Left ventricle myocardium inferior (tissue), 1 donor: ENCODE measurements at regions not wholly inside any gene's neighbourhood (a gene's known extent, or its start where the extent isn't known, plus 50 kb on each side); places are given as distances from the start of the nearest gene placed in this dataset.

Experiments
- DNase-seq: peaks from one replicate; pipeline ENCODE4 v3.0.0-alpha.2; 2020
- H3K27ac ChIP-seq: fragments of 200-600 bp; replicated peaks from 2 replicates; pipeline ENCODE4 v1.8.0; 2021
- H3K27me3 ChIP-seq: fragments of 200-600 bp; 2 replicates; pipeline ENCODE4 v1.8.0; 2021; ENCODE audit warnings: low read depth
- H3K36me3 ChIP-seq: fragments of 200-600 bp; 2 replicates; pipeline ENCODE4 v1.8.0; 2021
- H3K4me1 ChIP-seq: fragments of 200-600 bp; 2 replicates; pipeline ENCODE4 v1.8.0; 2021
- H3K4me3 ChIP-seq: fragments of 200-600 bp; 2 replicates; pipeline ENCODE4 v1.8.0; 2021; ENCODE audit warnings: mild to moderate bottlenecking, moderate library complexity
- H3K9me3 ChIP-seq: fragments of 200-600 bp; replicated peaks from 2 replicates; pipeline ENCODE4 v1.8.0; 2021
- intact Hi-C: fragments of 100-400 bp; cut with micrococcal nuclease; formaldehyde crosslinking; loops from one replicate; pipeline ENCODE4 v1.11.0; 2022
- TF ChIP-seq, protein P1 (sequence below): fragments of 200-600 bp; IDR thresholded peaks from 2 replicates; pipeline ENCODE4 v1.8.0; 2021; ENCODE audit warnings: antibody characterized with exemption, mild to moderate bottlenecking, borderline replicate concordance
- donor health status: DM: no; HTN: yes; CAD: no; lungs with severe emphysema.

DNA sequence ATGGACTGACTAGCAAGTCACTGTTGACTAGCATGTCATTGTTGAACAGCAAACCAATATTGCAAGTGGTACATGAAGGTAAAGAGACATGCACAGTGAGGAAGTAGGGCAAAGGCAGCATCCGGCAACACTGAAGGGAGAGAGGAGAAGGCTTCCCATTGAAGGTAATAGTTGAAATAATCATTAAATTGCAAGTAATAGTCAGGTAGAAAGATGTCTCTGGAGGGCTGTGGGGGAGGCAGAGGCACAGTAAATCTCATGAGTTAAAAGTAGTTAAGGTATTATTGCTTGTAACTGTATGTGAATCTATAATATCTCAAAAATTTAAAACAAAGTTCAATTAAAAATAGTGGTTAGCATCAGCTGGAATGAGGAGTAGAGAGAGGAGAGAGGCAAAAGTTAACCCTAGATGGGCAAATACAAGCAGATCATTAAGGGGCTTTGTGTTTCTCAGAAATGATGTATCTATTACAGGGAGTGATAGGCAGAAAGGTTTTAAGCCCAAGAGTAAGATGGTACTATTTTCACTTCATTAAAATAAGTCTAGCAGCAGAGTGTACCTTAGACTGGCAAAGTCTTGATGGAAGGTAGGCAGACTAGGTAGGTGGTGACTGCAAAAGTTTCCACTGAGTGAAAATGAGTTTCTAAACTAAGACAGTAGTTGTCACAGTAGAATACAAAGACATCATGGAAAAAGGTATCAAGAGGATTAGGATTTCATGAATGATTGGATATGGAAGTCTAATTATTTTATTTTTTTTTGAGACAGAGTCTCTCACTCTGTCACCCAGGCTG lies 776.6 kb downstream of the RAB28 start:
- Histone ChIP-seq H3K4me3 (no peak overlapping the region), H3K9me3 (peaks cover 10% of the 10 kb centered on the region), H3K4me1 (no peaks in the 10 kb centered on the region), H3K27me3 (no peaks in the 10 kb centered on the region), H3K36me3 (no peaks in the 10 kb centered on the region), H3K27ac (no peak overlapping the region)
- intact Hi-C loops: no loop called here
- DNase-seq: no peak
- TF ChIP-seq, protein P1, sequence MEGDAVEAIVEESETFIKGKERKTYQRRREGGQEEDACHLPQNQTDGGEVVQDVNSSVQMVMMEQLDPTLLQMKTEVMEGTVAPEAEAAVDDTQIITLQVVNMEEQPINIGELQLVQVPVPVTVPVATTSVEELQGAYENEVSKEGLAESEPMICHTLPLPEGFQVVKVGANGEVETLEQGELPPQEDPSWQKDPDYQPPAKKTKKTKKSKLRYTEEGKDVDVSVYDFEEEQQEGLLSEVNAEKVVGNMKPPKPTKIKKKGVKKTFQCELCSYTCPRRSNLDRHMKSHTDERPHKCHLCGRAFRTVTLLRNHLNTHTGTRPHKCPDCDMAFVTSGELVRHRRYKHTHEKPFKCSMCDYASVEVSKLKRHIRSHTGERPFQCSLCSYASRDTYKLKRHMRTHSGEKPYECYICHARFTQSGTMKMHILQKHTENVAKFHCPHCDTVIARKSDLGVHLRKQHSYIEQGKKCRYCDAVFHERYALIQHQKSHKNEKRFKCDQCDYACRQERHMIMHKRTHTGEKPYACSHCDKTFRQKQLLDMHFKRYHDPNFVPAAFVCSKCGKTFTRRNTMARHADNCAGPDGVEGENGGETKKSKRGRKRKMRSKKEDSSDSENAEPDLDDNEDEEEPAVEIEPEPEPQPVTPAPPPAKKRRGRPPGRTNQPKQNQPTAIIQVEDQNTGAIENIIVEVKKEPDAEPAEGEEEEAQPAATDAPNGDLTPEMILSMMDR: no peak

DNA sequence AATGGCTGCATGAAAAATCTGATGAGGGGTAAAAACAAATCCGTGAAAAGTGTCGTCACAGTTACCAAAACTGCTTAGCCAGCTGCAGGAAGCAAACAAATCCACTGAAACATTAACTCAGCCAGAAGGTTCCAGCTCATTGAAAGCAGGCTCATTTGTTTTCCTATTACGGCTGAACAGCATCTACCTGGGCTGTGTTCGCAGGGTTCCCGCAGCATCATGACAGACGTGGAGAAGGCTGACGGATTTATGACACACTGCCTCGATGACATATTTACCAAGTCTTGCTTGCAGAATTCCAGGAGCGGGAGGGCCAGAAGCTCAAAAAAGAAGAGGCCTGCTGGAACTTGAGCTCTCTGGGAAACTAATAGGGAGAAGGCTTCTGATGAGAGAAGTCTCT lies 781.1 kb downstream of the RAB28 start:
- no peaks in the 10 kb centered on the region for H3K9me3 ChIP-seq
- H3K4me3 ChIP-seq: no peak overlapping the region
- no peaks in the 10 kb centered on the region for H3K36me3 ChIP-seq
- H3K27me3 ChIP-seq: no peaks in the 10 kb centered on the region
- DNase-seq: no peak
- intact Hi-C loops: no loop called here
- H3K27ac ChIP-seq: no peak overlapping the region
- peaks cover 6% of the 10 kb centered on the region for H3K4me1 ChIP-seq
- TF ChIP-seq, protein P1: no peak

DNA sequence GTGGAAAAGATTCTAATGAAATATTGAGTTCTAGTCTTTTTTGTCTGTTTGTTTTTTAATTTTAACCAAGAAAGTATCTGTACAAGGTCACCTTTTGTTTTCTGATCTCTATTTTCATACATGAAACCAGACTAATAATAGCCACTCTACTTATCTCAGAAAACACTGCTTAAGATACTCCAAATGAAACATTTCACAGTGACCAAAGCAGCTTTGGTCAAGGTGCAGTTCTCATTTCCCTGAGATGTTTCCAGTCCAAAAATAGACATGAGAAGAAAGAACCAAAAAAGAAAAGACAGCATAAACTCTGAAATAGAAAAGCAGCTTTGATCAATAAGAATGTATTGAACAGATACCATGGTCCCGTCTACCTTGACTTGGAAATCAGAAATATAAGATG lies 782.8 kb downstream of the RAB28 start:
- intact Hi-C loops: no loop called here
- TF ChIP-seq, protein P1: no peak

DNA sequence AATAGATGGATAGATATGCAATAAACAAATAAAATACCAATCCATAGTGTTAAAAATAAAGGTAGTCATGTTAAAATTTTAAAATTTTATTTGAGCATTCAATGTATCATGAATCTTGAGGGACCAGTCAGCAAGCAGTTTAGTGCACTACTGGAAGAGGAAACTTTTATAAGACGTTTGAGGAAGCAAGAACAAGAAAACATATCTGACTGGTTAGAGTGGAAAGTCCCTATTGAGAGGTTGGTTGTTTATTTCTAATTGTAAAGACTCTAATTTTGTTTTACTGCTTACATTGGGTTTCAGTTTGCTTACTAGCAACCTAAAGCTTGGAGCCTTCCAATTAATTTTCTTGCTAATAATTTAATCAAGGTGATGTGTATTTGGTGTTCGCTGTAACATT lies 786.2 kb downstream of the RAB28 start:
- H3K4me1 ChIP-seq: peaks cover 6% of the 10 kb centered on the region
- H3K9me3 ChIP-seq: no peaks in the 10 kb centered on the region
- no peak for DNase-seq
- no peaks in the 10 kb centered on the region for H3K36me3 ChIP-seq
- H3K27ac ChIP-seq: no peak overlapping the region
- no peak overlapping the region for H3K4me3 ChIP-seq
- H3K27me3 ChIP-seq: no peaks in the 10 kb centered on the region
- intact Hi-C loops: no loop called here
- TF ChIP-seq, protein P1: no peak

More for the DNA sequence above, 782.8 kb downstream of the RAB28 start:
- H3K4me1 ChIP-seq: peaks cover 6% of the 10 kb centered on the region
- no peaks in the 10 kb centered on the region for H3K9me3 ChIP-seq
- no peaks in the 10 kb centered on the region for H3K36me3 ChIP-seq
- no peak overlapping the region for H3K4me3 ChIP-seq
- H3K27me3 ChIP-seq: no peaks in the 10 kb centered on the region
- H3K27ac ChIP-seq: no peak overlapping the region
- DNase-seq: no peak

DNA sequence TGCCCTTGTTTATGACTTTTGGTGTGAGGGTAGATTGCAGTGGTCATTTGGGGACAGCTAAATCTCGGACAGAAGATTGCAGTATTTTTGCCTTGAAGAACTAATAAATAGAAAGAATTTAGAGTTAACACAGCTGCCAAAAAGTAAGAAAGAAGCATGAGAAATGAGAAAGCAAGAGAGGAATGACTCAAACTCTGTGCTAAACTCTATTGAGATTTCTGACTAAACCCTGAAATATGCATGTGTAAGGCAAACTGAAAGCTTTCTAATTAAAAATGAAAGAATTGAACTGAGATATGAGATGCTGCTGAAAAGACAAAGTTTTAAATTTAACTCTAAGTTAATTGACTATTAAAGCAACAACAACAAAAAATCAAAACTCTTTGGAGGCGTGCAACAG lies 791.3 kb downstream of the RAB28 start:
- Histone ChIP-seq H3K9me3 (no peaks in the 10 kb centered on the region), H3K27ac (no peak overlapping the region), H3K4me3 (no peak overlapping the region), H3K36me3 (no peaks in the 10 kb centered on the region), H3K27me3 (no peaks in the 10 kb centered on the region), H3K4me1 (no peaks in the 10 kb centered on the region)
- TF ChIP-seq, protein P1: no peak
- no peak for DNase-seq
- intact Hi-C loops: no loop called here
